ENCODE measurements at regions not wholly inside any gene's neighbourhood (a gene's known extent, or its start where the extent isn't known, plus 50 kb on each side); places are given as distances from the start of the nearest gene placed in this dataset.

DNA sequence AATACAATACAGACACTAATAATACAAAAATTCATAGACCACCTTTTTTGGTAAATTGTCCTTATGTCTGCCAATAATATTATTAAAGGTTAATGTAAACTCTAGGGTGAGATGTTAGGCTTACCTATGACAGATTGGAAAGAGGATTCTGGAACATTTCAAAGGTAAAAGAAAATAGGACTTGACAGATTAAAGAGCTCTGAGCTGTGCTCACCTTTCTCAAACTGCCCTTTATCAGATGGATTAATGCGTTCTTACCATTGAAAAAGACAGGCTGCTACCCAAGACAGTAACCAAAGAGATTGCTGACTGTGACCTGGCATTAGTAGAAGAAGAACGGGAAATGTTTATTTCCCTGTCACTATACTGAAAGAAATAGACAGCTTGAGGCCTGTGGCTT is 156.1 kb upstream of the MRPS30 start:
- H3K9me3 Mint-ChIP-seq (ENCODE audit: insufficient read depth): peaks cover 8% of the 10 kb centered on the region
- Histone ChIP-seq H3K27ac (ENCODE audit: low read length in 2 of 2) (no peak overlapping the region), H3K79me2 (ENCODE audit: control insufficient read depth, insufficient read depth, low read length) (no peaks in the 10 kb centered on the region), H3K36me3 (replicated peaks in 1 of 2; ENCODE audit: control extremely low read depth in 1 of 2, control insufficient read depth in 1 of 2, extremely low read depth in 1 of 2, insufficient read depth in 2 of 2, low read length in 1 of 2) (no peaks in the 10 kb centered on the region), H3K9ac (ENCODE audit: low read length) (no peak overlapping the region), H3K27me3 (replicated peaks in 1 of 4; ENCODE audit: control extremely low read depth in 1 of 4, control insufficient read depth in 3 of 4, insufficient read depth in 4 of 4, low read length in 3 of 4) (no peaks in the 10 kb centered on the region), H4K20me1 (ENCODE audit: control insufficient read depth, insufficient read depth, low read length, poor library complexity, severe bottlenecking) (no peaks in the 10 kb centered on the region), H3K4me2 (replicated peaks; ENCODE audit: low read depth, low read length, poor library complexity, severe bottlenecking) (no peak overlapping the region), H3K9me3 (ENCODE audit: control extremely low read depth in 1 of 3, control insufficient read depth in 2 of 3, insufficient read depth in 1 of 3, low read length in 2 of 3) (peaks cover 0 to 8% (median 4%) of the 10 kb centered on the region in 3 donors), H3K4me3 (ENCODE audit: control extremely low read depth in 1 of 5, extremely low read depth in 1 of 5, insufficient read depth in 1 of 5, low read depth in 2 of 5, low read length in 4 of 5) (no peak overlapping the region), H3K4me1 (ENCODE audit: control insufficient read depth in 2 of 2, insufficient read depth in 2 of 2, low read length in 2 of 2) (no peaks in the 10 kb centered on the region), H2AFZ (ENCODE audit: insufficient read depth, low read depth, low read length, poor library complexity, severe bottlenecking) (no peak overlapping the region)
- H3K4me3 Mint-ChIP-seq: no peak overlapping the region
- no peak for TF ChIP-seq CTCF (IDR thresholded peaks at IDR 0.05)
- no peak for TF ChIP-seq EZH2 (IDR thresholded peaks at IDR 0.05; ENCODE audit: borderline replicate concordance, insufficient read depth, low read depth, low read length, poor library complexity, severe bottlenecking)
- ChIA-PET CTCF (no interaction called here), POLR2A (no interaction called here)
- DNase-seq (no peak), ATAC-seq (ENCODE audit: low read depth) (no peak)
- no peaks in the 10 kb centered on the region for H3K4me1 Mint-ChIP-seq
- intact Hi-C loops (cut with micrococcal nuclease): no loop called here
- no peaks in the 10 kb centered on the region for H3K27me3 Mint-ChIP-seq
- WGBS (ENCODE audit: insufficient coverage): no CpG with 5 or more reads among the region's 2 CpGs
- H3K27ac Mint-ChIP-seq: no peak overlapping the region

DNA sequence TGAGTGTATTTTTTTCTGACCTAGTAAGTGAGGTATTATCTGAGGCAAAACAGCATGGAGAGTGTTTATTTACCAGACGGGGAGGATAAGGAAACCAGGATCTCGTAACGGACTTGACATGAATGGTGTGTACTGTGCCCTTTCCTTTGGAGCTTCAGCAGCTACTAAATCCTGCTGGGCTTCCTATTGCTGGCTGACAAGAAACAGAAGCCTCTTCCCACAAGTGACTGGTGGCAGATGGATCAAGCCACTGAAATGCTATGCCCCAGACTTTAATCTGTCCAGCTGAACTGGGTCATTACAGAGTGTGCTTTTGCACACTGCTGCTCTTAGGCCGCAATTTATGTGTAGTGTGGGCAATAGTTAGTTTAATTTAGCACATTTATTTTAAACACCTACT is 162.7 kb upstream of the MRPS30 start:
- Mint-ChIP-seq H3K27me3 (no peaks in the 10 kb centered on the region), H3K4me3 (no peak overlapping the region), H3K9me3 (ENCODE audit: insufficient read depth) (no peaks in the 10 kb centered on the region), H3K4me1 (no peaks in the 10 kb centered on the region), H3K27ac (no peak overlapping the region)
- CTCF ChIA-PET: no interaction called here
- no peaks in the 10 kb centered on the region for H3K36me3 ChIP-seq (replicated peaks in 1 of 2; ENCODE audit: control extremely low read depth in 1 of 2, control insufficient read depth in 1 of 2, extremely low read depth in 1 of 2, insufficient read depth in 2 of 2, low read length in 1 of 2)
- POLR2A ChIA-PET: no interaction called here
- 56% methylated on average over 3 of the region's 4 CpGs for WGBS (ENCODE audit: insufficient coverage)
- peaks cover 0 to 13% (median 0%) of the 10 kb centered on the region in 3 donors for H3K9me3 ChIP-seq (ENCODE audit: control extremely low read depth in 1 of 3, control insufficient read depth in 2 of 3, insufficient read depth in 1 of 3, low read length in 2 of 3)
- no peaks in the 10 kb centered on the region for H3K27me3 ChIP-seq (replicated peaks in 1 of 4; ENCODE audit: control extremely low read depth in 1 of 4, control insufficient read depth in 3 of 4, insufficient read depth in 4 of 4, low read length in 3 of 4)
- H3K4me2 ChIP-seq (replicated peaks; ENCODE audit: low read depth, low read length, poor library complexity, severe bottlenecking): no peak overlapping the region
- H2AFZ ChIP-seq (ENCODE audit: insufficient read depth, low read depth, low read length, poor library complexity, severe bottlenecking): no peak overlapping the region
- ATAC-seq (ENCODE audit: low read depth) (no peak), DNase-seq (no peak)
- H3K27ac ChIP-seq (ENCODE audit: low read length in 2 of 2): no peak overlapping the region
- no peaks in the 10 kb centered on the region for H3K4me1 ChIP-seq (ENCODE audit: control insufficient read depth in 2 of 2, insufficient read depth in 2 of 2, low read length in 2 of 2)
- H3K79me2 ChIP-seq (ENCODE audit: control insufficient read depth, insufficient read depth, low read length): no peaks in the 10 kb centered on the region
- intact Hi-C loops (cut with micrococcal nuclease): no loop called here
- H4K20me1 ChIP-seq (ENCODE audit: control insufficient read depth, insufficient read depth, low read length, poor library complexity, severe bottlenecking): no peaks in the 10 kb centered on the region
- no peak for TF ChIP-seq CTCF (IDR thresholded peaks at IDR 0.05)
- no peak for TF ChIP-seq EZH2 (IDR thresholded peaks at IDR 0.05; ENCODE audit: borderline replicate concordance, insufficient read depth, low read depth, low read length, poor library complexity, severe bottlenecking)
- H3K9ac ChIP-seq (ENCODE audit: low read length): no peak overlapping the region
- H3K4me3 ChIP-seq (ENCODE audit: control extremely low read depth in 1 of 5, extremely low read depth in 1 of 5, insufficient read depth in 1 of 5, low read depth in 2 of 5, low read length in 4 of 5): no peak overlapping the region
